ENCODE measurements at regions not wholly inside any gene's neighbourhood (a gene's known extent, or its start where the extent isn't known, plus 50 kb on each side); places are given as distances from the start of the nearest gene placed in this dataset.

DNA sequence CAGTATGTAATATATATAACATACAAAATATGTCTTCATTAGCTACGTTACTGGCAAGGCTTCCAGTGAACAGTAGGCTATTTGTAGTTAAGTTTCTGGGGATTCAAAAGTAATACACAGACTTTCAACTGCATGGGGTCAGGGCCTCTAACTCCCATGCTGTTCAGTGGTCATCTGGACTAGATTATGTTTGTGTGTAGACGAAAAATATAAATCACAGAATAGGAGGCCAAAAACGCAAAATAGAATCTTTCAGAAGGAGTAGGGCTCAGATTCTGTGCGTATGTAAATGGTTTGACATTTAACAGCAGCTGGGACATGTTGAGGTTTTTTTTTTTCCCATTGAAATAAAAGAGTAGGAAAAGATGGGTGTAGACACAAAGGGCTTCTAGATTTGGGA, 1048.7 kb upstream of the WWC1 start:
- H3K4me3 ChIP-seq (ENCODE audit: insufficient read depth, low read depth, low read length), result no peak overlapping the region
- H3K36me3 ChIP-seq (replicated peaks; ENCODE audit: control insufficient read depth, insufficient read depth, low read length), result no peaks in the 10 kb centered on the region
- H3K27me3 ChIP-seq (ENCODE audit: control insufficient read depth, insufficient read depth, low read length), result no peaks in the 10 kb centered on the region
- no peak for DNase-seq

DNA sequence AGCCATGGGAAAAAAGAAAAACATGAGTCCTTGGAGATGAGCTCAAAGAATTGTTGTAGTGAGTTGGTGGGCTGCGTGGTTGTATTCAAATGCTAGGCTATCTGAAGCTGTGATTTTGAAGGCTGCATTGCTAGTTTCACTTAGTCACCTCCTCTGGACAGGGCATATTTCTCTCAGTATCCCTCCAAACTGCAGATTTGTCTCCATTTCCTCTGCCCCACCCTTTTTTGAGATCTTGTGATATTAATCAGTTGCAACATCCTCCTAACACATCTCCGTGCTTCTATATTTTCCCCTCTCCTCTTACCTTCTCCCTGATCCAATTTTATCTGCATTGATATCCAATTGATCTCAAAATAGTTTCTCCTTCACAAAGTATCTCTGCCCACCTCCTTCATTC, 1048.0 kb upstream of the WWC1 start:
- H3K4me3 ChIP-seq (ENCODE audit: insufficient read depth, low read depth, low read length), result no peak overlapping the region
- no peak for DNase-seq
- H3K27me3 ChIP-seq (ENCODE audit: control insufficient read depth, insufficient read depth, low read length), result no peaks in the 10 kb centered on the region
- H3K36me3 ChIP-seq (replicated peaks; ENCODE audit: control insufficient read depth, insufficient read depth, low read length), result no peaks in the 10 kb centered on the region

DNA sequence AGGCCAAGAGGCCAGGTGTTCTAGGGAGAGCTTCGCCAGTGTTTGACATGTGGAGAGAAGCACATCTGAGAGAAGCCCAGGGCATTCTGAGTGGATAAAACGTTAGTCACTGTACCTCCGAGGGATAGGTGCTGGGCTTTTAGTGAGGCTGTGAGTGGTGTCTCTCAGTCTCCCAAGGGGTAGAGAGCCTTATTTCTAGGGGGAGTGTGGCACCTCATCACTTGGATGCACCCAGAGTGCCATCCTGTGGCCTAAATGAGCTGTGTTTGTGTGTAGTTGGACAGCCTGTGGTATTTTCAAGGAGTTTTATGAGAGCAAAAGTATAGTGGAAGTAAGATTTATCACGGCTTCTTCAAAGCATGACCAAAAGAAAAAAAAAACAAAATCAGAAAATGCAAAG, 1046.9 kb upstream of the WWC1 start:
- no peaks in the 10 kb centered on the region for H3K36me3 ChIP-seq (replicated peaks; ENCODE audit: control insufficient read depth, insufficient read depth, low read length)
- no peaks in the 10 kb centered on the region for H3K27me3 ChIP-seq (ENCODE audit: control insufficient read depth, insufficient read depth, low read length)
- peak; percentile 37 for DNase-seq
- no peak overlapping the region for H3K4me3 ChIP-seq (ENCODE audit: insufficient read depth, low read depth, low read length)

DNA sequence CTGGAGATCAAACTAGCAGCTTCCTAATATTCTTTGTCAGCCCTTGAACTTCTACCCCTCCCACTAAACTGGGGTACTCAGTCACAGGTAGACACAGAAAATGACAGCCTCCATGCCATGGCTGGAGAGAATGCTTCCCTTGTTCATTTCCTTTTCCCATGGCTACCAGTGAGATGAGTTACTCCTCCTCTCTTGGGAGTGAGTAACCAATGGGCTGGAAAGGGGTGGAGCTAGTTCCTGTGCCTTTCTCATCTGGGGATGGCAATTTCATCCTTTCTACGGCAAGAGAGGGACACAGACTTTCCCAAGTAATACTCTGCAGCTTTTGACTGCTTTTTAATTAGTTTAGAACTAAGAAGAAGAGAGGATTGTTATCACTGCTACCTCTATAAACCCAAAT, 1045.6 kb upstream of the WWC1 start:
- Histone ChIP-seq H3K4me3 (ENCODE audit: insufficient read depth, low read depth, low read length) (no peak overlapping the region), H3K27me3 (ENCODE audit: control insufficient read depth, insufficient read depth, low read length) (no peaks in the 10 kb centered on the region), H3K36me3 (replicated peaks; ENCODE audit: control insufficient read depth, insufficient read depth, low read length) (no peaks in the 10 kb centered on the region)
- peak; percentile 9 for DNase-seq

DNA sequence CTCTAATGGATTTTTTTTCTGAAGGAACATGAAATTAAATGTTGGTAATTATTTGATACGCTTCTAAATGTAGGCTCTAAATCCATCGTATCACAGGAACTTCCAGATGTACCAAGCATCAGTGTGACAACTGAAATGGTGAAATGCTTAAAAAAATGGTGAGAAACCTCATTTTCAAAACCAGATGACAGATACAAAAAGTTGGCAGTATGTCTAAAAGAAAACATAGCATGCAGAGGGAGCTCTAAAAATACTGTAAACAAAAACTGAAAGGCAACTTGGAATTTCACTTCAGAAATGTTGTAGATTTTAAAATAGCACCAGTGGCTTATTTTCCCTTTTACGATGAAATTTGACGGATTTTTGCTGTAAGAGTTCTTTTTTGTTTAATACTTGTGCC, 1043.6 kb upstream of the WWC1 start:
- DNase-seq, result no peak
- Histone ChIP-seq H3K36me3 (replicated peaks; ENCODE audit: control insufficient read depth, insufficient read depth, low read length) (no peaks in the 10 kb centered on the region), H3K4me3 (ENCODE audit: insufficient read depth, low read depth, low read length) (no peak overlapping the region), H3K27me3 (ENCODE audit: control insufficient read depth, insufficient read depth, low read length) (no peaks in the 10 kb centered on the region)

DNA sequence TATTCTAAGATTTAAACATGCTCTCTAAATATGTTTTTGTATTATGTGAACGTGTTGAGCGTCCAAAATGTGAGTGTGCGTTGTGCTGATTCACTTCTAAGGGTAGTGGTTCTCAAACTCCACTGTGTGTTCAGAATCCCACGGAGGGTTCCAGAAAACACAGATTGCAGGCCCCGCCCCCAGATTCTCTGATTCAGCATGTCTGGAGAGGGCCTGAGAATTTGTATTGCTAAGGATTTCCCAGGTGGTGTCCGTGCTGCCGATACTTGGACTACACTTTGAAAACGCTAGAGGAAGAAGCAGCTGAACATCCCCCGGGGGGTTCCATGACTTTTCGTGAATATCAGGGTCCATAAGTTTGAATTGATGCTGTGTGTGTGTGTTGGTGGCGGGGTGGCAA, 1043.2 kb upstream of the WWC1 start:
- no peak for DNase-seq
- H3K36me3 ChIP-seq (replicated peaks; ENCODE audit: control insufficient read depth, insufficient read depth, low read length), result no peaks in the 10 kb centered on the region
- H3K4me3 ChIP-seq (ENCODE audit: insufficient read depth, low read depth, low read length), result no peak overlapping the region
- no peaks in the 10 kb centered on the region for H3K27me3 ChIP-seq (ENCODE audit: control insufficient read depth, insufficient read depth, low read length)

DNA sequence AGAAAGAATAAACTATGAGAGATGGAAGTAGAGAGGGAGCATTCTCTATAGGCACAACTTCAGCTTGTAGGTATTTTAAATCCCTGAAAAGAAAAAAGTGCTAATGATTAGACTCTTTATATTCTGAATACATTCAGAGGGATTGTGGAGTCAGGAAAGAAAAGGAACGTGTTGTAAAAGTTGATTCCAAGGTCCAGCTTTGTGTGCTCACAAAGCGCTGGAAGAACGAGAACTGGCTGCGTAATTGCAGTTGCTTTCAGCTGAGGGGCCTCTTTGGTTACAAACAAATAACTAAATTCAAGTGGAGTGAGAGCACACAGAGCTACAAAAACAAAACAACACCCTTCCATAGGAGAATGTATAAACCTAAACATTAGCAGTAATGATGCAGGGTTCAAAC, 1040.4 kb upstream of the WWC1 start:
- no peaks in the 10 kb centered on the region for H3K36me3 ChIP-seq (replicated peaks; ENCODE audit: control insufficient read depth, insufficient read depth, low read length)
- DNase-seq, result no peak
- no peak overlapping the region for H3K4me3 ChIP-seq (ENCODE audit: insufficient read depth, low read depth, low read length)
- no peaks in the 10 kb centered on the region for H3K27me3 ChIP-seq (ENCODE audit: control insufficient read depth, insufficient read depth, low read length)

DNA sequence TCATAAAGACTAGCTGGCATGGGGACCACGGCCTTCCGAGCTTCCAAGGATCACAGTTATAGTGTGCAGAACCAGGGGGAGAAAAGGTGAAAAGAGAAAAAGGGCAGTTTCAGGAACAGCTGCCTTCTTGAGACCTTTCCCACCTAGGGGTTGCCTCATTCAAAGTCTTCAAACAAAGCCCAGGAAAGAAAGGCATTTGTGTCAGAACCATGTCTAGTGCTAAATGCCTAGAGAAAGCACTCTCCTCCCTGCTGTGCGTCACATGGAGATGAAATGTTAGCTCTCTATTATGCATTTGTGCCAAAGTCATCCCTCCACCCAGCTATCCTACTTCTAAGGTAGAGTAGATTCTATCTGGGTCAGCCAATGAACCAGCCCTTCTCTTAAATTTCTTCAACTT, 1037.3 kb upstream of the WWC1 start:
- Histone ChIP-seq H3K4me3 (ENCODE audit: insufficient read depth, low read depth, low read length) (no peak overlapping the region), H3K27me3 (ENCODE audit: control insufficient read depth, insufficient read depth, low read length) (no peaks in the 10 kb centered on the region), H3K36me3 (replicated peaks; ENCODE audit: control insufficient read depth, insufficient read depth, low read length) (no peaks in the 10 kb centered on the region)
- DNase-seq, result no peak

DNA sequence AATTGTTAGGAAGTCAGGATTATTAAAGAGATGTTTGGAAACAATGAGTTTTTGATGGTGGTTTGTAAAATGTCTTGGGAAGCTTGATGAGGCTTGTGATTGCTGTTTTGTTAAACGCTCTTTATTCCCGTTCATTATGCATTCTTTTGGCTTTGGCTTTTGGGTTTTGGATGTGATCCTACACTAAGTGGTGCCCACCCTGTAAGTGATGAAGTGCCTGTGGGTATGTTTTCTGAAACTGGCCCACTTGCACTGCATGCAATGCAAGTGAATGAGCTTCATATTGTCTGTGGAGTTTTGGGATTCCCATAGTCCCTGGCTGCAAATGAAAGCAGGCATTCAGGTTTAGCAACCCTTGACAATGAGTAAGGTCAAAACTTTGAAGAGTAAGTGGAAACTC, 1035.5 kb upstream of the WWC1 start:
- H3K27me3 ChIP-seq (ENCODE audit: control insufficient read depth, insufficient read depth, low read length), result no peaks in the 10 kb centered on the region
- DNase-seq, result no peak
- H3K4me3 ChIP-seq (ENCODE audit: insufficient read depth, low read depth, low read length), result no peak overlapping the region
- no peaks in the 10 kb centered on the region for H3K36me3 ChIP-seq (replicated peaks; ENCODE audit: control insufficient read depth, insufficient read depth, low read length)

DNA sequence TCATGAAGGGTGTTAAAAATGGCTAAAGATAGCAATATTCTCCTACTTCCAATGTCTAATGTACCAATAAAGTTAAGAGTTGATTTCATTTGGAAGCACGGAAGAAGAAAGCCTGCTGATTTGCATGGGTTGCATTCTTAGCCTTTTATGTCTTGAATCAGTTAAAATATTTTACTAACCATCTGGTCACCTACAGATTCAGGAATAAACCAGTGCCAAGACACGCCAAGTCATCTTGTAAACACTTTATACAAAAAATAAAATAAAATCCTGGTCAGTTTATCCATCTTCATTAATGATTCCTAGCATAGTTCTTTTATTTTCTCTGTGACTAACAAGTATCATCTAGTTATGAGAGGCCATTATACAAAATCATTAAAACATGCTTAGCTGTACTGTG, 1031.6 kb upstream of the WWC1 start:
- H3K4me3 ChIP-seq (ENCODE audit: insufficient read depth, low read depth, low read length), result no peak overlapping the region
- no peaks in the 10 kb centered on the region for H3K36me3 ChIP-seq (replicated peaks; ENCODE audit: control insufficient read depth, insufficient read depth, low read length)
- H3K27me3 ChIP-seq (ENCODE audit: control insufficient read depth, insufficient read depth, low read length), result no peaks in the 10 kb centered on the region
- DNase-seq, result no peak

DNA sequence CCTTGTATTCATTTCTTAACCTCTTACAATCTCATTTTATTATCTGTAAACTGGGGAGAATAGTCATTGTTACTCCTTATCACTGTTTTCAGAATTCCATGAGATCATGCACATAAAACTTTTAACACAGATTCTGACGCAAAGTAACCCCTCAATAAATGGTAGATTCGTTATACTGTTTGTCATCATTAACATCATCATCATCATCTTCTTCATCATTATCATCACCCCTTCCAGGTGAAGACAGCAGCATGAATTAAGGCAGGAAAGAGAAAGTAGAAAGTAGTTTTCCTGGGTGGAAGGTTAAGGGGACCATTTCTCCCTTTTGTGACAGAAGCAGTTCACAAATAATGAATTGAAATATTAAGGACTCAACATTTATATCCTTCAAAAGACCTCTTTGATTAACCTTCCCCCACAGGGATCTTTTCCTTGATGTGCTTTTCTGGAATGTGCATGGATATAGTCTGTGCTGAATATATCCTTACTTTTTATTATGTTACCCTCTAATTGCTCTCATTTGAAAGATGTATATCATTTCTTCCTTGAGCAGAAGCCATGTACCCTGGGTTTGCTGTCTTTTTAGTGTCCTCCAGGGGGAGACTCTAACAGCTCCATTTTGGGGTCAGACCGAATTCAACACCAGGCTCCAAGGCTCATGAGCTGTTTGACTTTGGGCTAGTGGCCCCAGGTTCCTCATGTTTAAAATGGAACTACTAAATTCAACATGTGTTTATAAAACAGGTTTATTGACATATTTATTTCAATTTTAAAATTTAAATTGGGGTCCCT, 1029.9 kb upstream of the WWC1 start:
- DNase-seq, result peak; percentile 7

DNA sequence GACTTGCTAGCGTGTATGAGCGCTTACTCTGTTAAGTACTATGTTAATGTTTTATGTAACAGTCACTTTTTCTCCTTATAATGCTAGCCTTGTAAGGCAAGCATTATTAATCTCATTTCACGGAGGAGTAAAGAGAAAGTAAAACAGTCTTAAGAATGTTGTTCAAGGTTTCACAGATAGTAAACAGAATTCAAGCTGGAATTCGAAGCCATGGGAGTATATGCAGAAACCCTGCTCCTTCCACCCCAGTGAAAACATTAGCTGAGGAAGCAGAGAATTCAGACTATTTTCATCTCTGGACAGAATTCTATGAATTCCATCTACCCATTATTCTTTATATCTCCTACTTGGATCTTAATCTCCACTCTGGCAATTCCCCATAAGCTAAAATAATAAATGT, 1028.3 kb upstream of the WWC1 start:
- no peak overlapping the region for H3K4me3 ChIP-seq (ENCODE audit: insufficient read depth, low read depth, low read length)
- no peaks in the 10 kb centered on the region for H3K36me3 ChIP-seq (replicated peaks; ENCODE audit: control insufficient read depth, insufficient read depth, low read length)
- H3K27me3 ChIP-seq (ENCODE audit: control insufficient read depth, insufficient read depth, low read length), result no peaks in the 10 kb centered on the region
- DNase-seq, result no peak

More for the DNA sequence above, 1029.9 kb upstream of the WWC1 start:
- H3K4me3 ChIP-seq (ENCODE audit: insufficient read depth, low read depth, low read length), result no peak overlapping the region
- no peaks in the 10 kb centered on the region for H3K36me3 ChIP-seq (replicated peaks; ENCODE audit: control insufficient read depth, insufficient read depth, low read length)
- no peaks in the 10 kb centered on the region for H3K27me3 ChIP-seq (ENCODE audit: control insufficient read depth, insufficient read depth, low read length)

DNA sequence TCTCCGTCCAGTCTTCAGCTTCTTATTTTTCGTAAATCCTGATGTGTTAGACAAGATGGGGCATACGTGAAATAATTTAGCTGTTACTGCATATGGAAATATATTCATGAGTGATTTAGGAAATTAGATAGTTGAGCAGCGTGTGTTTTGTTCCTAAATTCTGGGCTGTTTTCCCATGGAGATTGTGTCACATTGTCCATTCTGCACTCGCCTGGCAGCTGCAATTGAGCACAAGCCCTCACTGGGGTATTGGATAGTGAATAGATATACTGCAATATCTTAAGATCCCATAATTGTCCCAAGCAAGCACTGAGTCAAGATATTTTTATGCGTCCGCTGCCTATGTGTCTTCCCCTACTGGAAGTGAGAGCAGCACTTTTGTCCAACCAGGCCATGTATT, 1027.1 kb upstream of the WWC1 start:
- no peak overlapping the region for H3K4me3 ChIP-seq (ENCODE audit: insufficient read depth, low read depth, low read length)

DNA sequence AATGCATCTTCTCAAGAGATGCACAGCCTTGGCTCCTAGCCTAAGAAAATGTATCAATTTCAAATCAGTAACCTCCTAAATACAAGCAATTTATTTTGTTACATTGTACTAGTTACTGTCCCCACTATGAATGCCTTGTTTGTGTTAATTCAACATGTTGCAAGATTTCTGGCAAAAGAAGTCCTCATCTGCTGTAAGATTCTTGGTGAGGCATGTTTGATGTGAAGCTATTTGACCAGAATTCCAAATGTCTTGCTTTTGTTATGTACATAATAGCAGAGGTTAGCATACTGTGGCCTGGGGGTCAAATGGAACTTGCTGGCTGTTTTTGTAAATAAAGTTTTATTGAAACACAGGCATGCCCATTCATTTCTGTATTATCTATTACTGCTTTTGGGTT, 1023.1 kb upstream of the WWC1 start:
- H3K4me3 ChIP-seq (ENCODE audit: insufficient read depth, low read depth, low read length), result no peak overlapping the region
- no peak for DNase-seq
- H3K36me3 ChIP-seq (replicated peaks; ENCODE audit: control insufficient read depth, insufficient read depth, low read length), result no peaks in the 10 kb centered on the region
- H3K27me3 ChIP-seq (ENCODE audit: control insufficient read depth, insufficient read depth, low read length), result no peaks in the 10 kb centered on the region

More for the DNA sequence above, 1027.1 kb upstream of the WWC1 start:
- H3K27me3 ChIP-seq (ENCODE audit: control insufficient read depth, insufficient read depth, low read length), result no peaks in the 10 kb centered on the region
- no peaks in the 10 kb centered on the region for H3K36me3 ChIP-seq (replicated peaks; ENCODE audit: control insufficient read depth, insufficient read depth, low read length)
- DNase-seq, result no peak

DNA sequence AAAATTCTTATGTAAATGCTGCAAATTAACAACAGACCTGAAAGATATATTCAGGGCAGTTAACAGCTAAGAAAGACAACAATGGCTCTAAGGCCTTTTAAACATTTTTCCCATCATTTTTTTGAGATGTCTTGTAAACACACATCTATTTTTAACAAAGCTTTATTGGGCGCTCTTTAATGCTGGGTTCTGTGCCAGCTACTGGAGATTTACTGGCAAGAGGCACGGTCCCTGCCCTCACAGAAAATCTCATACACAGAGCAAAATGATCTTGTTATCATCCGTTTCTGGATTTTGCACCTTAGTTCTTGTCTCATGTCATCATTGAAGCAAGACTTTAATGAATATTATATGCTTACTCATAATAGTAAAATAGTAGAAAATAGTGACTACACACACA, 1022.3 kb upstream of the WWC1 start:
- no peaks in the 10 kb centered on the region for H3K27me3 ChIP-seq (ENCODE audit: control insufficient read depth, insufficient read depth, low read length)
- no peak for DNase-seq

DNA sequence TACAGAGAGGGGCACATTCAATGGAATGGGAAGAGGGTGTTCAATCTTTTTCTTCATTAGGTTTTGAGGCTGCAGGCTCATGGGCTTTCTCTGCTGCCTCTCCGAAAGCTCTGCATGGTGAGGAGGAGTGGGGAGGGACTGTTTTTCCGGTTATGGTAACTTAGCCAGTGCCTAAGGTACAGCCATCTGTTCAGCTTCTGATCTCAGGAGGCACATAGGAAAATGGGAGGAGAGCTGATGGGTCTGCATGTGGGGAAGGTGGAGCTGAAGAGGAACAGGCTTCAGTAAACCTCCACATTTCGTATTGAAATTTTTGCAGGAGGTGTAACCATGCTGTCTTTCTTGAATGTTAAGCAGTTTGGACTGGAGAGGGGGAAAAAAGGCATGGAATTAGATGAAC, 1020.4 kb upstream of the WWC1 start:
- Histone ChIP-seq H3K4me3 (ENCODE audit: insufficient read depth, low read depth, low read length) (no peak overlapping the region), H3K27me3 (ENCODE audit: control insufficient read depth, insufficient read depth, low read length) (no peaks in the 10 kb centered on the region), H3K36me3 (replicated peaks; ENCODE audit: control insufficient read depth, insufficient read depth, low read length) (no peaks in the 10 kb centered on the region)
- no peak for DNase-seq

More for the DNA sequence above, 1022.3 kb upstream of the WWC1 start:
- no peaks in the 10 kb centered on the region for H3K36me3 ChIP-seq (replicated peaks; ENCODE audit: control insufficient read depth, insufficient read depth, low read length)
- no peak overlapping the region for H3K4me3 ChIP-seq (ENCODE audit: insufficient read depth, low read depth, low read length)
